ENCODE measurements at regions not wholly inside any gene's neighbourhood (a gene's known extent, or its start where the extent isn't known, plus 50 kb on each side); places are given as distances from the start of the nearest gene placed in this dataset.
"Not testable (repeated sequence)": the region's sequence is repeated elsewhere in the genome, so short reads cannot be mapped to it uniquely, and the experiment has no call there.

- H3K9ac ChIP-seq (ENCODE audit: low read length) = peak overlapping the region; percentile 40
- H3F3A ChIP-seq (ENCODE audit: insufficient read depth, low read length, poor library complexity, severe bottlenecking) = peaks cover 16% of the 10 kb centered on the region
- peak overlapping the region; percentile 41 for H3K4me3 ChIP-seq (ENCODE audit: low read length)
- H3K9me2 ChIP-seq (ENCODE audit: insufficient read depth, low read length) = no peaks in the 10 kb centered on the region
- H2AFZ ChIP-seq (ENCODE audit: low read depth, low read length) = no peak overlapping the region
- H3K9me3 ChIP-seq (ENCODE audit: low read length) = no peaks in the 10 kb centered on the region
- H3K36me3 ChIP-seq (ENCODE audit: insufficient read depth, low read length) = no peaks in the 10 kb centered on the region
- peak overlapping the region; percentile 78 for H3K27ac ChIP-seq (ENCODE audit: low read length)
- H3K4me2 ChIP-seq (ENCODE audit: low read length) = peak overlapping the region; percentile 29
- no peaks in the 10 kb centered on the region for H4K20me1 ChIP-seq (ENCODE audit: insufficient read depth)
- TF ChIP-seq EP300 (conservative IDR thresholded peaks at IDR 0.05; ENCODE audit: poor library complexity, severe bottlenecking) (peak; percentile 88), MXI1 (conservative IDR thresholded peaks at IDR 0.05; ENCODE audit: poor library complexity, severe bottlenecking) (no peak), SMC3 (conservative IDR thresholded peaks at IDR 0.05; ENCODE audit: poor library complexity) (no peak), TAF1 (IDR thresholded peaks at IDR 0.05; ENCODE audit: low read depth) (no peak), CTCF (IDR thresholded peaks at IDR 0.05; ENCODE audit: poor library complexity, severe bottlenecking) (no peak), REST (IDR thresholded peaks at IDR 0.05; ENCODE audit: borderline replicate concordance) (peak; percentile 62), POLR2AphosphoS5 (IDR thresholded peaks at IDR 0.05) (peak; percentile 75), EZH2 (IDR thresholded peaks at IDR 0.05; ENCODE audit: borderline replicate concordance, insufficient read depth, low read length, poor library complexity, severe bottlenecking) (no peak), RAD21 (conservative IDR thresholded peaks at IDR 0.05) (no peak)
- H3K27me3 ChIP-seq (ENCODE audit: insufficient read depth, low read depth, low read length) = no peaks in the 10 kb centered on the region
- H3K79me2 ChIP-seq (replicated peaks; ENCODE audit: insufficient read depth, low read length) = no peaks in the 10 kb centered on the region
These were observed 137.1 kb downstream of the ELOVL4 start for GRCh38 chr6:79810185-79810705.

GRCh38 chr6:79808921-79809320, 138.4 kb downstream of the ELOVL4 start:
- TF ChIP-seq CTCF (IDR thresholded peaks at IDR 0.05; ENCODE audit: poor library complexity, severe bottlenecking) = no peak
- TF ChIP-seq MXI1 (conservative IDR thresholded peaks at IDR 0.05; ENCODE audit: poor library complexity, severe bottlenecking) = no peak
- TF ChIP-seq RAD21 (conservative IDR thresholded peaks at IDR 0.05) = no peak
- no peak for TF ChIP-seq SMC3 (conservative IDR thresholded peaks at IDR 0.05; ENCODE audit: poor library complexity)
- TF ChIP-seq POLR2AphosphoS5 (IDR thresholded peaks at IDR 0.05) = no peak
- peak overlapping the region; percentile 78 for H3K27ac ChIP-seq (ENCODE audit: low read length)
- no peak overlapping the region for H2AFZ ChIP-seq (ENCODE audit: low read depth, low read length)

GRCh38 chr6:79806661-79807060, 140.7 kb downstream of the ELOVL4 start:
- not testable (repeated sequence) for H3K27me3 ChIP-seq (ENCODE audit: insufficient read depth, low read depth, low read length); H3K4me3 ChIP-seq (ENCODE audit: low read length); H3K36me3 ChIP-seq (ENCODE audit: insufficient read depth, low read length); H3K9ac ChIP-seq (ENCODE audit: low read length); H3K9me3 ChIP-seq (ENCODE audit: low read length); H4K20me1 ChIP-seq (ENCODE audit: insufficient read depth); H3K27ac ChIP-seq (ENCODE audit: low read length); H3K4me2 ChIP-seq (ENCODE audit: low read length); H3K79me2 ChIP-seq (replicated peaks; ENCODE audit: insufficient read depth, low read length); H2AFZ ChIP-seq (ENCODE audit: low read depth, low read length); H3K9me2 ChIP-seq (ENCODE audit: insufficient read depth, low read length)
- peaks cover 16% of the 10 kb centered on the region for H3F3A ChIP-seq (ENCODE audit: insufficient read depth, low read length, poor library complexity, severe bottlenecking)

More at GRCh38 chr6:79808921-79809320, 138.4 kb downstream of the ELOVL4 start:
- Histone ChIP-seq H4K20me1 (ENCODE audit: insufficient read depth) (no peaks in the 10 kb centered on the region), H3K27me3 (ENCODE audit: insufficient read depth, low read depth, low read length) (no peaks in the 10 kb centered on the region), H3K9ac (ENCODE audit: low read length) (peak overlapping the region; percentile 33), H3K36me3 (ENCODE audit: insufficient read depth, low read length) (no peaks in the 10 kb centered on the region), H3F3A (ENCODE audit: insufficient read depth, low read length, poor library complexity, severe bottlenecking) (peaks cover 16% of the 10 kb centered on the region), H3K4me3 (ENCODE audit: low read length) (peak overlapping the region; percentile 24), H3K9me3 (ENCODE audit: low read length) (no peaks in the 10 kb centered on the region), H3K79me2 (replicated peaks; ENCODE audit: insufficient read depth, low read length) (no peaks in the 10 kb centered on the region), H3K9me2 (ENCODE audit: insufficient read depth, low read length) (no peaks in the 10 kb centered on the region), H3K4me2 (ENCODE audit: low read length) (peak overlapping the region; percentile 29)

All from neural cell (in vitro differentiated cells).